ENCODE measurements at regions not wholly inside any gene's neighbourhood (a gene's known extent, or its start where the extent isn't known, plus 50 kb on each side); places are given as distances from the start of the nearest gene placed in this dataset.
A peak's percentile ranks its signal among the peaks of the same experiment; 100 is the strongest.

GRCh38 chr10:32156031-32156495, 99.8 kb upstream of the KIF5B start (continued):
- TF ChIP-seq ZNF616 (CRISPR knock-in tag; IDR thresholded peaks at IDR 0.05; ENCODE audit: low read depth) = no peak
- TF ChIP-seq TARDBP (CRISPR knock-in tag; IDR thresholded peaks at IDR 0.05) = no peak; the same call in 1 of the 2 replicates
- peak; percentile 93 for TF ChIP-seq ZEB1 (IDR thresholded peaks at IDR 0.05; ENCODE audit: insufficient replicate concordance, low read depth)
- peak; percentile 32; the same call in 1 of the 2 replicates for TF ChIP-seq ZNF503 (CRISPR knock-in tag; IDR thresholded peaks at IDR 0.05)
- no peak for TF ChIP-seq ZNF407 (CRISPR knock-in tag; IDR thresholded peaks at IDR 0.05; ENCODE audit: not compliant biosample characterization)
- no peak for TF ChIP-seq GLMP (CRISPR knock-in tag; IDR thresholded peaks at IDR 0.05; ENCODE audit: borderline replicate concordance)
- peak; percentile 49; the same call in 1 of the 2 replicates for TF ChIP-seq ZNF33A (CRISPR knock-in tag; IDR thresholded peaks at IDR 0.05; ENCODE audit: borderline replicate concordance)
- no peak for TF ChIP-seq ZSCAN12 (CRISPR knock-in tag; IDR thresholded peaks at IDR 0.05)
- TF ChIP-seq ZNF552 (CRISPR knock-in tag; IDR thresholded peaks at IDR 0.05; ENCODE audit: borderline replicate concordance) = no peak
- TF ChIP-seq WIZ (CRISPR knock-in tag; IDR thresholded peaks at IDR 0.05) = no peak
- no peak for TF ChIP-seq JARID2 (CRISPR knock-in tag; IDR thresholded peaks at IDR 0.05; ENCODE audit: insufficient replicate concordance)
- TF ChIP-seq CAMTA2 (CRISPR knock-in tag; IDR thresholded peaks at IDR 0.05; ENCODE audit: borderline replicate concordance) = no peak
- TF ChIP-seq ZBTB14 (CRISPR knock-in tag; IDR thresholded peaks at IDR 0.05) = no peak
- TF ChIP-seq SKI (IDR thresholded peaks at IDR 0.05; ENCODE audit: partially characterized antibody) = no peak
- peak; percentile 72 for TF ChIP-seq HNF4A (CRISPR knock-in tag; IDR thresholded peaks at IDR 0.05)
